NB4 (cell line): ENCODE measurements at regions not wholly inside any gene's neighbourhood (a gene's known extent, or its start where the extent isn't known, plus 50 kb on each side); places are given as distances from the start of the nearest gene placed in this dataset.

ENCODE experiments used
- DNase-seq: peaks from one replicate; pipeline ENCODE4 v3.0.0; 2010; ENCODE audit warnings: low read depth
- H3K4me3 ChIP-seq: one replicate; pipeline ENCODE4 v1.5.1; 2011; ENCODE audit warnings: mild to moderate bottlenecking, low read depth, low read length, moderate library complexity
- CTCF ChIP-seq: IDR thresholded peaks from one replicate; pipeline ENCODE4 v1.5.1; 2012; ENCODE audit warnings: low read depth, low read length
- MAX ChIP-seq: IDR thresholded peaks from 2 replicates; pipeline ENCODE4 v1.6.1; 2011; ENCODE audit warnings: low read depth, low read length
- MYC ChIP-seq: IDR thresholded peaks from 2 replicates; pipeline ENCODE4 v1.6.1; 2011; ENCODE audit warnings: low read depth, low read length
- POLR2A ChIP-seq: IDR thresholded peaks from 2 replicates; pipeline ENCODE4 v1.6.1; 2011; ENCODE audit warnings: mild to moderate bottlenecking; ENCODE audit not compliant: insufficient read length; ENCODE audit errors: extremely low read depth

GRCh38 chr13:85742355-85742754, 56.9 kb downstream of the SLITRK6 start:
- TF ChIP-seq POLR2A = no peak
- TF ChIP-seq MAX = no peak
- TF ChIP-seq CTCF = no peak
- no peak for TF ChIP-seq MYC
- no peak for DNase-seq
- H3K4me3 ChIP-seq = no peak overlapping the region

GRCh38 chr13:85741017-85741416, 58.2 kb downstream of the SLITRK6 start:
- DNase-seq = no peak
- no peak for TF ChIP-seq POLR2A
- H3K4me3 ChIP-seq = no peak overlapping the region

- TF ChIP-seq MAX (no peak), MYC (no peak), CTCF (no peak), POLR2A (no peak)
- no peak for DNase-seq
- no peak overlapping the region for H3K4me3 ChIP-seq
Measured at GRCh38 chr13:85738696-85739320, 60.4 kb downstream of the SLITRK6 start.

- TF ChIP-seq CTCF = no peak
- no peak for TF ChIP-seq POLR2A
- TF ChIP-seq MYC = no peak
- DNase-seq = peak; percentile 4
- H3K4me3 ChIP-seq = no peak overlapping the region
Measured at GRCh38 chr13:85737952-85738351, 61.3 kb downstream of the SLITRK6 start.

- TF ChIP-seq MYC (no peak), CTCF (no peak), MAX (no peak)
- no peak for DNase-seq
Measured at GRCh38 chr13:85729296-85729695, 69.9 kb downstream of the SLITRK6 start.

GRCh38 chr13:85728811-85729210, 70.4 kb downstream of the SLITRK6 start:
- no peak for TF ChIP-seq CTCF
- TF ChIP-seq MAX = no peak
- TF ChIP-seq POLR2A = no peak
- TF ChIP-seq MYC = no peak
- DNase-seq = no peak
- no peak overlapping the region for H3K4me3 ChIP-seq

More at GRCh38 chr13:85729296-85729695, 69.9 kb downstream of the SLITRK6 start:
- no peak overlapping the region for H3K4me3 ChIP-seq
